Aorta (tissue), 5 donors: ENCODE measurements at regions not wholly inside any gene's neighbourhood (a gene's known extent, or its start where the extent isn't known, plus 50 kb on each side); places are given as distances from the start of the nearest gene placed in this dataset.

ENCODE experiments used
- ATAC-seq: fragments of 200-7000 bp; cut with Tn5 transposase; one replicate; pipeline ENCODE4 v1.9.1; 2022; ENCODE audit warnings: moderate library complexity; ENCODE audit not compliant: low FRiP score
- DNase-seq, 2 donors: peaks; one replicate each; pipeline ENCODE4 v3.0.0-alpha.2; 2020
- H3K27ac ChIP-seq, 2 donors: one replicate each; pipeline ENCODE4 v1.5.1; 2013; ENCODE audit warnings: low read length in 2 of 2, mild to moderate bottlenecking in 2 of 2, moderate library complexity in 2 of 2, control low read depth in 1 of 2, inconsistent platforms in 1 of 2, low read depth in 1 of 2
- H3K27me3 ChIP-seq, 2 donors: one replicate each; pipeline ENCODE4 v1.6.1; 2013; ENCODE audit warnings: control low read depth in 1 of 2, low read length in 1 of 2, mild to moderate bottlenecking in 1 of 2, moderate library complexity in 1 of 2; ENCODE audit not compliant: insufficient read depth in 2 of 2, control insufficient read depth in 1 of 2
- H3K36me3 ChIP-seq, 2 donors: one replicate each; pipeline ENCODE4 v1.6.1; 2013; ENCODE audit warnings: control low read depth in 1 of 2, low read length in 1 of 2, mild to moderate bottlenecking in 1 of 2; ENCODE audit not compliant: insufficient read depth in 2 of 2, control insufficient read depth in 1 of 2
- H3K4me1 ChIP-seq, 2 donors: one replicate each; pipeline ENCODE4 v1.6.1; 2013; ENCODE audit warnings: low read length in 2 of 2, control low read depth in 1 of 2, mild to moderate bottlenecking in 1 of 2, moderate library complexity in 1 of 2; ENCODE audit not compliant: insufficient read depth in 2 of 2, control insufficient read depth in 1 of 2
- H3K4me3 ChIP-seq, 2 donors: one replicate each; pipeline ENCODE4 v1.5.1; 2013; ENCODE audit warnings: low read length in 2 of 2, control low read depth in 1 of 2, mild to moderate bottlenecking in 1 of 2
- H3K9me3 ChIP-seq: one replicate; pipeline ENCODE4 v1.6.1; 2013; ENCODE audit warnings: mild to moderate bottlenecking, low read length; ENCODE audit not compliant: control insufficient read depth
- WGBS, 2 donors: extraction: QIAGEN DNeasy Blood & Tissue Kit; methylation state at CpG; one replicate each; pipeline ENCODE4 v1.1.7; 2013; 5-methylcytosine and 5-hydroxymethylcytosine counted together
- intact Hi-C, 2 donors: fragments of 100-400 bp; cut with DNase I; formaldehyde crosslinking; loops; one replicate each; pipeline versions ENCODE4 v1.14.2 to v1.15.0; 2022
- donor health status: healthy with polysubstance abuse.
- donor health status: Bipolar disorder and iron deficiency.
- donor health status: DM: no; HTN: no; CAD: no.
- donor health status: DM: no; HTN: no; CAD: no.
- donor health status: DM: yes; HTN: yes; CAD: no.

DNA sequence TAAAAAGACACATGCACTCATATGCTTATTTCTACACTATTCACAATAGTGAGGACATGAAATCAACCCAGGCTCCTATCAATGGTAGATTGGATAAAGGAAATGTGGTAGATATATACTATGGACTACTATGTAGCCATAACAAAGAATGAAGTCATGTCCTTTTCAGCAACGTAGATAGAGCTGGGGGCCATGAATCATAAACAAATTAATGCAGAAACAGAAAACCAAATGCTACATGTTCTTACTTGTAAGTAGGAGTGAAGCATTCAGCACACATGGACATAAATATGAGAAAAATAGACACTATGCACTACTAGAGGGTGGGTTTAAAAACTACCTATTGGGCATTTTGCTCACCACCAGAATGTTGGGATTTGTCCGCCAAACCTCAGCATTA, 278.0 kb upstream of the MIS18BP1 start:
- no peaks in the 10 kb centered on the region for H3K4me1 ChIP-seq
- WGBS, 2 donors = 69 to 76% methylated on average over 2 of the region's 2 CpGs
- H3K4me3 ChIP-seq = no peak overlapping the region
- H3K27ac ChIP-seq = no peak overlapping the region
- H3K9me3 ChIP-seq = peaks cover 1% of the 10 kb centered on the region
- no peaks in the 10 kb centered on the region for H3K27me3 ChIP-seq
- DNase-seq (no peak), ATAC-seq (no peak)
- intact Hi-C loops = no loop called here
- no peaks in the 10 kb centered on the region for H3K36me3 ChIP-seq

DNA sequence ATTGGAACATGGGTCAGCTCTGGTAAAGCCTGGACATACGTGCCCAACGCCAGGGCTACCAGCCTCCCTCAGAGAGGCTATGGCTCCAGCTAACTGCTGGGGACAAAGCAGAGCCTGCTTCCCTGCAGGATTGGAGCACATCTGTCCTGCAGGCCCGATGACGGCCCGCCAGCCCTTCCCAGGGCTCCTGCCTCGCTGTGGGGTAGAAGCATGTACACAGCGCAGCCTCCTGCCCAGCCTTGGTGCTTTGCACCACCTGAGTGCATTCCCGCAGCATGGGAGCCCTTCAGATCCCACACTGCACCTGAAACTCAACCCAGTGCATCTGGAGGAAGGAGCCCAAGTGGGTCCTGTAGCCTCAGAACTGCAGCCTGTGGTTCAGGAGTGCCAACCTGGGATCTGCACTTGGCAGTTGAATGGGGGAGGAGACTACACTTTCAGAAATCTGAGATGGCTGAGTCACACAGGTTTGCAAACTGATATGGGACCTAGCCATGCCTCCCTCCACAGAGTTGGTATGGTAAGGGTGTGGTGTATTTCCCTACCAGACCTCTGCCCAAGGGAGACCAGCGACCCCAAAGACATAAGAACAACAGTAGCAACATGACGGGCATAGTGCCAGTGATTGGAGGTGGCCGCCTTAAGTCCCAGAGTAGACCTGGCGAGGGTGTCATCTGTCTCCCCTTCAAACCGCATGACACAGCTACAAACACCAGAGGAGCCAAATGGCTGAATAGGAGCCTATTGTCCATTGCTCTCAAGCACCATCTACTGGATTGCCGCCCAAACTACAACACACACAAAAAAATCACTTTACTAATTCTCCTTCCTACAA, 273.9 kb upstream of the MIS18BP1 start:
- Histone ChIP-seq H3K27me3 (no peaks in the 10 kb centered on the region), H3K4me3 (no peak overlapping the region), H3K27ac (no peak overlapping the region), H3K4me1 (no peaks in the 10 kb centered on the region), H3K36me3 (no peaks in the 10 kb centered on the region), H3K9me3 (peaks cover 1% of the 10 kb centered on the region)
- ATAC-seq (peak; percentile 26), DNase-seq (peak in 1 of 2 donors; percentile 31)
- intact Hi-C loops = no loop called here
- WGBS, 2 donors = 52 to 56% methylated on average over 14 of the region's 14 CpGs

DNA sequence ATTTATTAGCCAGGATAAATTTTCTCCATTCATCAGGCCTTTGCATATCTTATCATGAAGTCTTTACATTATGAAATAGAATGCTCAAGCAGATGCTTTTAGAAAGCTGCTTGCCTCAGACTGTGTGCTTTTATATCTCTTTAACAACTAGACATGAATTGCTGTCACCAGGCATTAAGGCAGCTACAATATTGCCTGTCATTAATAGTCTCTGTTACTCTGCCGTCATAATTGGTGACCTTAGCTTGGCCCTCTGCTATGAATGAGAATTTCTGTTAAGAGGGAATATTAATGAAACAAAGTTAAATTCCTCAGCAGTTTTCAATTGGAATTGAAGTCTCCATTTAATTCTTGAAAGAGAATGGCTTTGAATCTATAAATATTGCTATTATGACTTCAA, 266.8 kb upstream of the MIS18BP1 start:
- no peak for DNase-seq
- no peaks in the 10 kb centered on the region for H3K4me1 ChIP-seq
- no peak overlapping the region for H3K4me3 ChIP-seq
- H3K36me3 ChIP-seq = no peaks in the 10 kb centered on the region
- 48 to 58% methylated on average over 1 of the region's 1 CpG for WGBS, 2 donors
- intact Hi-C loops = no loop called here
- no peak for ATAC-seq
- H3K9me3 ChIP-seq = no peaks in the 10 kb centered on the region
- no peaks in the 10 kb centered on the region for H3K27me3 ChIP-seq
- no peak overlapping the region for H3K27ac ChIP-seq

GRCh38 chr14:45492876-45493275, 239.9 kb upstream of the MIS18BP1 start:
- no peak for DNase-seq
- H3K4me1 ChIP-seq = no peaks in the 10 kb centered on the region
- intact Hi-C loops = no loop called here
- H3K27ac ChIP-seq = no peak overlapping the region
- 68 to 69% methylated on average over 4 of the region's 4 CpGs for WGBS, 2 donors
- no peak overlapping the region for H3K4me3 ChIP-seq
- ATAC-seq = no peak
- no peaks in the 10 kb centered on the region for H3K9me3 ChIP-seq
- no peaks in the 10 kb centered on the region for H3K36me3 ChIP-seq
- H3K27me3 ChIP-seq = no peaks in the 10 kb centered on the region

- Histone ChIP-seq H3K36me3 (no peaks in the 10 kb centered on the region), H3K4me3 (no peak overlapping the region), H3K27ac (no peak overlapping the region), H3K4me1 (no peaks in the 10 kb centered on the region), H3K9me3 (no peaks in the 10 kb centered on the region), H3K27me3 (no peaks in the 10 kb centered on the region)
- DNase-seq = no peak
- 73 to 90% methylated on average over 3 of the region's 3 CpGs for WGBS, 2 donors
- ATAC-seq = peak; percentile 7
- intact Hi-C loops = no loop called here
Observed at GRCh38 chr14:45491914-45492313, 238.9 kb upstream of the MIS18BP1 start.

DNA sequence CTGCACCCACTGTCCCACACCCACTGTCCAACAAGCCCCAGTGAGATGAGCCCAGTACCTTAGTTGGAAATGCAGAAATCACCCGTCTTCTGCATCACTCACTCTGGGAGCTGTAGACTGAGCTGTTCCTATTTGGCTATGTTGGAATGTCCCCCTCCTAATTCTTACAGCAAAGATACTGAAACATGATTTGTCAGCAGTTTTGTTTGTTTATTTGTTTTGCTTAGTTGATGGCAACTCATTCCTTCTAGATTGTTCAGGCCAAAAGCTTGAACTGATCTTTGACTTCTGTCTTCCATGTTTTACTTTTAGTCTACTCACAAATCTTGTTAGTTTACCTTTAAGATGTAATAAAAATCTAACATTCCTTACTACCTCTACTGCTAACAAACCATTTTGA, 233.6 kb upstream of the MIS18BP1 start:
- WGBS, 2 donors = 77 to 96% methylated on average over 1 of the region's 1 CpG

DNA sequence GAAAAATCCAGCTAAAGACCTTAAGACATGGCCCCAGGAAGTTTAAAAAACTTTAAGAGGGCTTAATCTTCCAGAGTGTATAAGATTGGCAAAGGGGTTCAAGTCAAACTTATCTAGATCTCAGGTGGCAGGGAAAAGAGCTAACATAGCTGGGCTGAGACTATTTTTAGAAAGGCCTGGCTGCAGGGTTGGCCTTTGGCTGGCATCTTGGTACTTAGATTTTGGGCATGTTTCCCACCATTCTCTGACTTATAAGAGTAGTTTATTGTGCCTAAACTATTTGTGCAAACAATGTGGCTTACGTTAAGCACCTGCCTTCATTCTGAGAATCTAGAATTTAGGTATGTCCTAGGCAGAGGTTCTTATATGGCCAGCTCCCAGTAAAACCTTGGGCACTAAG, 214.0 kb upstream of the MIS18BP1 start:
- 43 to 61% methylated on average over 1 of the region's 1 CpG for WGBS, 2 donors
- H3K9me3 ChIP-seq = no peaks in the 10 kb centered on the region
- intact Hi-C loops = no loop called here

More for the DNA sequence above, 233.6 kb upstream of the MIS18BP1 start:
- Histone ChIP-seq H3K4me3 (no peak overlapping the region), H3K27me3 (no peaks in the 10 kb centered on the region), H3K36me3 (no peaks in the 10 kb centered on the region), H3K27ac (no peak overlapping the region), H3K9me3 (no peaks in the 10 kb centered on the region), H3K4me1 (no peaks in the 10 kb centered on the region)
- DNase-seq (no peak), ATAC-seq (no peak)
- intact Hi-C loops = no loop called here

DNA sequence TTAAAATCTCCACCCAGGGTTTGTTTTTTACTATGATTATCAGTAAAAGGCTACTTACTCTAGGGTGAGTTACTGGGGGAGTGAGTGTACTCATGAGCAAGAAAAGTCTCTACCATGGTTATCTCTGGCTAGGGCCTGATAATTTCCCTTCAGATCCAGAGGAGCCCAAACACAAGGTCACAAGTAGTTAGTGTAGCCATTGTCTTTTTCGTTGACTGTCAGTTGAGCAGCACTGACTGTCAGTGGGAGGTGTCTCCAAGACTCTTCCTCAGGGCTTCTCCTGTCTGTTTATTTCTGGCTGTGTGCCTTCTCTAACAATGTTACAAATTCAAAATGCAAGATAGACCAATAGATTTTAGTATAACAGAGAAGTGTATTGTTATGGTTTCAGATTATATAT, 181.2 kb upstream of the MIS18BP1 start:
- Histone ChIP-seq H3K36me3 (no peaks in the 10 kb centered on the region), H3K9me3 (no peaks in the 10 kb centered on the region), H3K27me3 (no peaks in the 10 kb centered on the region), H3K27ac (no peak overlapping the region), H3K4me3 (no peak overlapping the region), H3K4me1 (no peaks in the 10 kb centered on the region)
- DNase-seq = no peak
- WGBS, 2 donors = 42 to 71% methylated on average over 1 of the region's 1 CpG
- no peak for ATAC-seq
- intact Hi-C loops = no loop called here

More for the DNA sequence above, 214.0 kb upstream of the MIS18BP1 start:
- H3K4me1 ChIP-seq = no peaks in the 10 kb centered on the region
- no peak overlapping the region for H3K4me3 ChIP-seq
- peaks cover 0 to 2% of the 10 kb centered on the region in 2 donors for H3K27me3 ChIP-seq
- ATAC-seq (no peak), DNase-seq (no peak)
- H3K27ac ChIP-seq = no peak overlapping the region
- no peaks in the 10 kb centered on the region for H3K36me3 ChIP-seq

GRCh38 chr14:45426685-45427282, 173.8 kb upstream of the MIS18BP1 start:
- intact Hi-C loops = no loop called here
- Histone ChIP-seq H3K36me3 (no peaks in the 10 kb centered on the region), H3K9me3 (no peaks in the 10 kb centered on the region), H3K27ac (no peak overlapping the region), H3K27me3 (no peaks in the 10 kb centered on the region), H3K4me3 (no peak overlapping the region), H3K4me1 (no peaks in the 10 kb centered on the region)
- no peak for DNase-seq
- 0 to 1% methylated on average over 2 of the region's 2 CpGs for WGBS, 2 donors
- ATAC-seq = no peak
